SK-N-SH treated with all-trans-retinoic acid at 6 μM for 48 hours (cell line): ENCODE measurements at regions not wholly inside any gene's neighbourhood (a gene's known extent, or its start where the extent isn't known, plus 50 kb on each side); places are given as distances from the start of the nearest gene placed in this dataset.

Experiments
- ATAC-seq: fragments of 200-7000 bp; cut with Tn5 transposase; 3 replicates; pipeline ENCODE4 v1.9.1; 2020; ENCODE audit warnings: mild to moderate bottlenecking, moderate library complexity
- ARNTL ChIP-seq: fragments of 450-650 bp; formaldehyde crosslinking; IDR thresholded peaks from 2 replicates; pipeline ENCODE4 v1.5.0; 2020; ENCODE audit warnings: low read depth, mild to moderate bottlenecking, moderate library complexity, borderline replicate concordance
- BACH2 ChIP-seq: fragments of 250-450 bp; sonication (Bioruptor Pico); IDR thresholded peaks from 2 replicates; pipeline ENCODE4 v1.9.0; 2021; ENCODE audit warnings: mild to moderate bottlenecking, borderline replicate concordance
- ESRRG ChIP-seq: fragments of 250-450 bp; sonication (Bioruptor Pico); IDR thresholded peaks from 2 replicates; pipeline ENCODE4 v1.6.1; 2021; ENCODE audit warnings: mild to moderate bottlenecking
- GLIS3 ChIP-seq: fragments of 250-450 bp; sonication (Bioruptor Pico); IDR thresholded peaks from 2 replicates; pipeline ENCODE4 v1.5.0; 2020; ENCODE audit warnings: mild to moderate bottlenecking, moderate library complexity
- ISL1 ChIP-seq: fragments of 250-450 bp; sonication (Bioruptor Pico); IDR thresholded peaks from 2 replicates; pipeline ENCODE4 v2.1.2; 2022; ENCODE audit warnings: mild to moderate bottlenecking, moderate library complexity
- OSR1 ChIP-seq: fragments of 250-450 bp; sonication (Bioruptor Pico); IDR thresholded peaks from 2 replicates; pipeline ENCODE4 v1.8.0; 2022; ENCODE audit warnings: moderate library complexity, mild to moderate bottlenecking, inconsistent platforms
- RARB ChIP-seq: fragments of 250-450 bp; sonication (Bioruptor Pico); IDR thresholded peaks from 2 replicates; pipeline ENCODE4 v1.8.0; 2021; ENCODE audit warnings: mild to moderate bottlenecking, moderate library complexity
- SNAI2 ChIP-seq: fragments of 250-450 bp; sonication (Bioruptor Pico); IDR thresholded peaks from 2 replicates; pipeline ENCODE4 v1.5.0; 2020; ENCODE audit warnings: mild to moderate bottlenecking, moderate library complexity
- TCF4 ChIP-seq: fragments of 250-450 bp; sonication (Bioruptor Pico); IDR thresholded peaks from 2 replicates; pipeline ENCODE4 v1.8.0; 2021; ENCODE audit warnings: mild to moderate bottlenecking, moderate library complexity, borderline replicate concordance
- TOX ChIP-seq: fragments of 250-450 bp; sonication (Bioruptor Pico); IDR thresholded peaks from 2 replicates; pipeline ENCODE4 v1.8.0; 2021; ENCODE audit warnings: mild to moderate bottlenecking, moderate library complexity, borderline replicate concordance
- ZC3H10 ChIP-seq: fragments of 250-450 bp; sonication (Bioruptor Pico); IDR thresholded peaks from 2 replicates; pipeline ENCODE4 v1.5.1; 2021; ENCODE audit warnings: mild to moderate bottlenecking, moderate library complexity
- ZFP30 ChIP-seq: fragments of 450-650 bp; formaldehyde crosslinking; IDR thresholded peaks from 2 replicates; pipeline ENCODE4 v1.5.0; 2022; ENCODE audit warnings: mild to moderate bottlenecking, moderate library complexity
- ZNF565 ChIP-seq: fragments of 450-650 bp; formaldehyde crosslinking; conservative IDR thresholded peaks from 2 replicates; pipeline ENCODE4 v1.5.0; 2020; ENCODE audit warnings: low read depth, mild to moderate bottlenecking, moderate library complexity
- ZNF70 ChIP-seq: fragments of 450-650 bp; formaldehyde crosslinking; IDR thresholded peaks from 2 replicates; pipeline ENCODE4 v1.5.0; 2020; ENCODE audit warnings: mild to moderate bottlenecking, moderate library complexity
- ZNF8 ChIP-seq: fragments of 450-650 bp; formaldehyde crosslinking; IDR thresholded peaks from 2 replicates; pipeline ENCODE4 v1.5.0; 2020; ENCODE audit warnings: mild to moderate bottlenecking, moderate library complexity
- TF ChIP-seq, protein P1 (sequence below): fragments of 250-450 bp; sonication (Bioruptor Pico); IDR thresholded peaks from 2 replicates; pipeline ENCODE4 v1.5.0; 2020; ENCODE audit warnings: mild to moderate bottlenecking, moderate library complexity
- TF ChIP-seq, protein P2 (sequence below): fragments of 250-450 bp; sonication (Bioruptor Pico); IDR thresholded peaks from 2 replicates; pipeline ENCODE4 v1.8.0; 2021; ENCODE audit warnings: low read depth, mild to moderate bottlenecking, moderate library complexity, borderline replicate concordance
- TF ChIP-seq, protein P3 (sequence below): fragments of 250-450 bp; sonication (Bioruptor Pico); IDR thresholded peaks from 2 replicates; pipeline ENCODE4 v1.5.1; 2021; ENCODE audit warnings: mild to moderate bottlenecking, moderate library complexity
- TF ChIP-seq, protein P4 (sequence below): fragments of 250-450 bp; sonication (Bioruptor Pico); IDR thresholded peaks from 2 replicates; pipeline ENCODE4 v1.8.0; 2020; ENCODE audit warnings: mild to moderate bottlenecking, moderate library complexity, borderline replicate concordance

DNA sequence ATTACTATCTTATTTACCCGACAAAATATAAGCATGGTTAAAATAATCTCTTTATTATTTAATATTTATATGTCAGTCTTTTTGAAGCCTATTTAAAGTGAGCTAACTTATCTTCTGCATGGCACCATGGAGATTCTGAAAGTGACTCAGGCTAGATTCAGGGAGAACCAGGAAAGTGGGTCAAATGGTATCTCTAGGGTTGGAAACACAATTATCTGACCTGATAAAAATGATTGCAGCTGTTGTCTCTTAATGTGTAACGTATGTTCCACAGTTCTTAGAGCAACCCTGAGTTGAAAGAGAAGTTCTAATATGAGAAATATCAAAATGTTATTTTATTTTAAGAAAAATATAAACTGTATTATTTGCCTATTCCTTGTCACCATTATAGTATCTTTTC, 143.1 kb upstream of the CARD18 start (continued):
- TF ChIP-seq, protein P1, sequence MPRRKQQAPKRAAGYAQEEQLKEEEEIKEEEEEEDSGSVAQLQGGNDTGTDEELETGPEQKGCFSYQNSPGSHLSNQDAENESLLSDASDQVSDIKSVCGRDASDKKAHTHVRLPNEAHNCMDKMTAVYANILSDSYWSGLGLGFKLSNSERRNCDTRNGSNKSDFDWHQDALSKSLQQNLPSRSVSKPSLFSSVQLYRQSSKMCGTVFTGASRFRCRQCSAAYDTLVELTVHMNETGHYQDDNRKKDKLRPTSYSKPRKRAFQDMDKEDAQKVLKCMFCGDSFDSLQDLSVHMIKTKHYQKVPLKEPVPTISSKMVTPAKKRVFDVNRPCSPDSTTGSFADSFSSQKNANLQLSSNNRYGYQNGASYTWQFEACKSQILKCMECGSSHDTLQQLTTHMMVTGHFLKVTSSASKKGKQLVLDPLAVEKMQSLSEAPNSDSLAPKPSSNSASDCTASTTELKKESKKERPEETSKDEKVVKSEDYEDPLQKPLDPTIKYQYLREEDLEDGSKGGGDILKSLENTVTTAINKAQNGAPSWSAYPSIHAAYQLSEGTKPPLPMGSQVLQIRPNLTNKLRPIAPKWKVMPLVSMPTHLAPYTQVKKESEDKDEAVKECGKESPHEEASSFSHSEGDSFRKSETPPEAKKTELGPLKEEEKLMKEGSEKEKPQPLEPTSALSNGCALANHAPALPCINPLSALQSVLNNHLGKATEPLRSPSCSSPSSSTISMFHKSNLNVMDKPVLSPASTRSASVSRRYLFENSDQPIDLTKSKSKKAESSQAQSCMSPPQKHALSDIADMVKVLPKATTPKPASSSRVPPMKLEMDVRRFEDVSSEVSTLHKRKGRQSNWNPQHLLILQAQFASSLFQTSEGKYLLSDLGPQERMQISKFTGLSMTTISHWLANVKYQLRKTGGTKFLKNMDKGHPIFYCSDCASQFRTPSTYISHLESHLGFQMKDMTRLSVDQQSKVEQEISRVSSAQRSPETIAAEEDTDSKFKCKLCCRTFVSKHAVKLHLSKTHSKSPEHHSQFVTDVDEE (CRISPR knock-in tag), result no peak

DNA sequence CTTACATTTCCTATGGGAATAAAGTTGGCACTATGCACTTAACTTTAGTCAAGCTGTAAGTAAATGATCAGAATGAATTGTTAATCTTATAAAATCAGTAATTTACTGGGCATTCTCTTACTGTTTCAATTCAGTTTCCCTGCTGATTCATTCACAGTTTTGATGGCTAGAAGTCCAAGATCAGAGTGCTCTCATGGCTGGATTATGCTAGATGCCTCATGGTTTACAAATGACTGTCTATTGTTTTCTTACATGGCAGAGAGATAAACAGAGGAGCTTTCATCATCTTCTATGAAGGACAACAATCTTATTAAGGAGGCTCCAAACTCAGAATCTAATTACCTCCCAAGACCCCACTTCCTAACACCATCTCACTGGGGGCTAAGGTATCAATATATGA, 135.1 kb upstream of the CARD18 start:
- TF ChIP-seq ZFP30 (CRISPR knock-in tag), result no peak
- TF ChIP-seq, protein P1 (CRISPR knock-in tag), result no peak
- no peak for TF ChIP-seq GLIS3 (CRISPR knock-in tag)
- TF ChIP-seq OSR1, result no peak
- no peak for TF ChIP-seq ISL1 (CRISPR knock-in tag)
- TF ChIP-seq BACH2 (CRISPR knock-in tag), result no peak
- TF ChIP-seq RARB (CRISPR knock-in tag), result no peak
- TF ChIP-seq ZNF70, result no peak
- TF ChIP-seq, protein P2, sequence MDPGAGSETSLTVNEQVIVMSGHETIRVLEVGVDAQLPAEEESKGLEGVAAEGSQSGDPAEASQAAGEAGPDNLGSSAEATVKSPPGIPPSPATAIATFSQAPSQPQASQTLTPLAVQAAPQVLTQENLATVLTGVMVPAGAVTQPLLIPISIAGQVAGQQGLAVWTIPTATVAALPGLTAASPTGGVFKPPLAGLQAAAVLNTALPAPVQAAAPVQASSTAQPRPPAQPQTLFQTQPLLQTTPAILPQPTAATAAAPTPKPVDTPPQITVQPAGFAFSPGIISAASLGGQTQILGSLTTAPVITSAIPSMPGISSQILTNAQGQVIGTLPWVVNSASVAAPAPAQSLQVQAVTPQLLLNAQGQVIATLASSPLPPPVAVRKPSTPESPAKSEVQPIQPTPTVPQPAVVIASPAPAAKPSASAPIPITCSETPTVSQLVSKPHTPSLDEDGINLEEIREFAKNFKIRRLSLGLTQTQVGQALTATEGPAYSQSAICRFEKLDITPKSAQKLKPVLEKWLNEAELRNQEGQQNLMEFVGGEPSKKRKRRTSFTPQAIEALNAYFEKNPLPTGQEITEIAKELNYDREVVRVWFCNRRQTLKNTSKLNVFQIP, result no peak
- TF ChIP-seq ARNTL (CRISPR knock-in tag), result no peak
- no peak for TF ChIP-seq ZC3H10
- TF ChIP-seq, protein P3, sequence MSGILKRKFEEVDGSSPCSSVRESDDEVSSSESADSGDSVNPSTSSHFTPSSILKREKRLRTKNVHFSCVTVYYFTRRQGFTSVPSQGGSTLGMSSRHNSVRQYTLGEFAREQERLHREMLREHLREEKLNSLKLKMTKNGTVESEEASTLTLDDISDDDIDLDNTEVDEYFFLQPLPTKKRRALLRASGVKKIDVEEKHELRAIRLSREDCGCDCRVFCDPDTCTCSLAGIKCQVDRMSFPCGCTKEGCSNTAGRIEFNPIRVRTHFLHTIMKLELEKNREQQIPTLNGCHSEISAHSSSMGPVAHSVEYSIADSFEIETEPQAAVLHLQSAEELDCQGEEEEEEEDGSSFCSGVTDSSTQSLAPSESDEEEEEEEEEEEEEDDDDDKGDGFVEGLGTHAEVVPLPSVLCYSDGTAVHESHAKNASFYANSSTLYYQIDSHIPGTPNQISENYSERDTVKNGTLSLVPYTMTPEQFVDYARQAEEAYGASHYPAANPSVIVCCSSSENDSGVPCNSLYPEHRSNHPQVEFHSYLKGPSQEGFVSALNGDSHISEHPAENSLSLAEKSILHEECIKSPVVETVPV, result no peak
- TF ChIP-seq TOX (CRISPR knock-in tag), result no peak
- no peak for ATAC-seq

DNA sequence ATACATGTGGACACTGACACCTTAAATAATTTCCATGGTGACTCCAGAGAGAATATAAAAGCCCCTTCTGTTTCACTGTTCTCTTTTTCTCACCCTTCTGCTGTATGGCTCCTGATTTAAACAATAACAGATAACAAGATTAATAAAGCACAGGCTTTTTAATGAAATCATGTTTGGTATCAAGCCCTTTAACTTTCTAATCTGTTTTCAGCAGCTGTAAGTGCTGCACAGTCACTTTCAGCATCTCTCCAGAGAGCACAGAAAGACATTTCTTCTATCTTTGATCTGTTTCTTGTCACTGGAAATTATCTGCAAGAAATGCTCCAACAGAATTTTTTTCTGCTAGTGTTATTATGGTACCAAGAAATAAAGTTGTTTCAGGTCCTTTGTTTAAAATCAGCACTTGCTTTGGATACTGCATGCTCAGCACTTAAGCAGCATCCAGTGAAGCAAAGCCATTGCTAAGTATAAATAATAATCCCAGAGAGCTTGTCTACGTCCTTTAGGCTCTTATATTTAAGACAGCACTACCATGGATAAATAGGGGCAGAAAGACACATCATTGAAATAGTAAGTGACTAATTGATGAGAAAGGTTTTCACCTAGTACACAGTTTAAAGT, 134.2 kb upstream of the CARD18 start:
- no peak for TF ChIP-seq RARB (CRISPR knock-in tag)
- TF ChIP-seq BACH2 (CRISPR knock-in tag), result no peak
- no peak for TF ChIP-seq ZNF565 (CRISPR knock-in tag)
- TF ChIP-seq ISL1 (CRISPR knock-in tag), result peak; percentile 27; the same call in 1 of the 2 replicates
- TF ChIP-seq ZNF70, result no peak
- TF ChIP-seq TCF4 (CRISPR knock-in tag), result peak; percentile 45; the same call in 1 of the 2 replicates
- no peak for ATAC-seq

DNA sequence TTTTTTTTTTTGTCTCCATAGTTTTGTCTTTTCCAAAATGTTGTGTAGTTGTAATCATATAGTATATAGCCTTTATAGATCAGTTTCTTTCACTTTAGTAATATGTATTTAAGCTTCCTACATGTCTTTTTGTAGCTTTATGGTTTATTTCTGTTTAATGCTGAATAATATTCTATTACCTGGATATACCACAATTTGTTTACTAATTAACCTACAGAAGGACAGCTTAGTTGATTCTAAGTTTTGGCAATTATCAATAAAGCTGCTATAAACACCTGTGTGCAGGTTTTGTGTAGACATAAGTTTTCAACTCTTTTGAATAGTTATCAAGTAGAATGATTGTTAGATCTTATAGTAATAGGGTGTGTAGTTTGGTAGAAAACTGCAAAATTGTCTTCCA, 130.3 kb upstream of the CARD18 start:
- no peak for ATAC-seq

DNA sequence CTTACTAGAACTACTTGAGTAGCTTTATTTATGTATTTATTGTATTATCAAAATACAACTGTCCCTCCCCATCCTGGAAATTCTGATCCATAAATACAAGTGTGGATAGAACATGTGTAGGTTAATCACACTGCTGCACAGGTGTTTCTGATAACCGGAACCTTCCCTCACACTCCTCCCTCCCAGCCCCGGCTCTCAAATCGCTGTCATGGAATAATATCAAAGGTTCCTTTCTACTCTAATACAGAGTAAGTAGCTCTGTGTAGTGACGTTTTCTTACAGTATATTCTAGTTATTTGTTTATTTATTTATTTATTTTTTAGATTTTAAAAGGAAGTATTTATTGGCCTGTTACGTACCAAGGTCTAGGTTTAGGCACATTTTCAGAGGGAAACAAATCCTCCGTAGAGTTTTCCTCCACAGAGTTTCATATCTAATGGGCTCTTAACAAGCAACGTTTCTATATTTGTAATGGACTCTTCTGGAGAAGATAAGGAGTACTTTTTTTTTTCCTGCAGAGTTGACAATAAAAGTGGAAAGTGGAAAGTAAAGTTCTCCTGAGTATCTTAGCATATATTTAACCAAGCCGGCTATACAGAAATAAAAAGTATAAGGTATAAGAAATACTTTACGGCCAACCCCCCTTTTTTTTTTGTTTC, 129.0 kb upstream of the CARD18 start:
- no peak for ATAC-seq
- TF ChIP-seq ESRRG (CRISPR knock-in tag) (no peak), RARB (CRISPR knock-in tag) (no peak), SNAI2 (CRISPR knock-in tag) (no peak), ZNF8 (CRISPR knock-in tag) (no peak), OSR1 (no peak), GLIS3 (CRISPR knock-in tag) (no peak), ZNF565 (CRISPR knock-in tag) (no peak), TOX (CRISPR knock-in tag) (no peak), ISL1 (CRISPR knock-in tag) (no peak), ZNF70 (no peak), ZFP30 (CRISPR knock-in tag) (no peak), TCF4 (CRISPR knock-in tag) (no peak)
- TF ChIP-seq, protein P2, result no peak
- TF ChIP-seq, protein P4, sequence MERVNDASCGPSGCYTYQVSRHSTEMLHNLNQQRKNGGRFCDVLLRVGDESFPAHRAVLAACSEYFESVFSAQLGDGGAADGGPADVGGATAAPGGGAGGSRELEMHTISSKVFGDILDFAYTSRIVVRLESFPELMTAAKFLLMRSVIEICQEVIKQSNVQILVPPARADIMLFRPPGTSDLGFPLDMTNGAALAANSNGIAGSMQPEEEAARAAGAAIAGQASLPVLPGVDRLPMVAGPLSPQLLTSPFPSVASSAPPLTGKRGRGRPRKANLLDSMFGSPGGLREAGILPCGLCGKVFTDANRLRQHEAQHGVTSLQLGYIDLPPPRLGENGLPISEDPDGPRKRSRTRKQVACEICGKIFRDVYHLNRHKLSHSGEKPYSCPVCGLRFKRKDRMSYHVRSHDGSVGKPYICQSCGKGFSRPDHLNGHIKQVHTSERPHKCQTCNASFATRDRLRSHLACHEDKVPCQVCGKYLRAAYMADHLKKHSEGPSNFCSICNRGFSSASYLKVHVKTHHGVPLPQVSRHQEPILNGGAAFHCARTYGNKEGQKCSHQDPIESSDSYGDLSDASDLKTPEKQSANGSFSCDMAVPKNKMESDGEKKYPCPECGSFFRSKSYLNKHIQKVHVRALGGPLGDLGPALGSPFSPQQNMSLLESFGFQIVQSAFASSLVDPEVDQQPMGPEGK (CRISPR knock-in tag), result no peak
- TF ChIP-seq, all 23 proteins: peak for 0

More for the DNA sequence above, 130.3 kb upstream of the CARD18 start:
- peak; percentile 93 for TF ChIP-seq ZNF8 (CRISPR knock-in tag)
- no peak for TF ChIP-seq ESRRG (CRISPR knock-in tag)
